Activated CD8-positive, alpha-beta T cell treated with anti-CD3 and anti-CD28 coated beads for 36 hours (primary cell): ENCODE measurements at regions not wholly inside any gene's neighbourhood (a gene's known extent, or its start where the extent isn't known, plus 50 kb on each side); places are given as distances from the start of the nearest gene placed in this dataset.

Experiments
- ATAC-seq: fragments of 200-7000 bp; cut with Tn5 transposase; one replicate; pipeline ENCODE4 v1.10.0; 2021; ENCODE audit warnings: mild to moderate bottlenecking, moderate library complexity
- CTCF ChIA-PET: fragments of 350-600 bp; sonication (Branson Sonifier 250); formaldehyde crosslinking; loops from one replicate; lab custom pipeline; 2021; ENCODE audit warnings: antibody characterized with exemption; lab: Charles Lee
- POLR2A ChIA-PET: fragments of 350-600 bp; sonication (Branson Sonifier 250); formaldehyde crosslinking; loops from one replicate; lab custom pipeline; 2021; ENCODE audit warnings: antibody characterized with exemption; lab: Charles Lee
- DNase-seq: peaks from one replicate; pipeline ENCODE4 v3.0.0-alpha.2; 2020
- H3K27ac Mint-ChIP-seq: one replicate; pipeline ENCODE4 v1.8.0; 2021; ENCODE audit warnings: mild to moderate bottlenecking, mixed read lengths
- H3K27me3 Mint-ChIP-seq: one replicate; pipeline ENCODE4 v1.8.0; 2021; ENCODE audit warnings: mixed read lengths
- H3K36me3 Mint-ChIP-seq: one replicate; pipeline ENCODE4 v1.8.0; 2021; ENCODE audit warnings: low read depth, mixed read lengths
- H3K4me1 Mint-ChIP-seq: one replicate; pipeline ENCODE4 v1.8.0; 2021; ENCODE audit warnings: low read depth, mixed read lengths
- H3K4me3 Mint-ChIP-seq: one replicate; pipeline ENCODE4 v1.8.0; 2021; ENCODE audit warnings: mild to moderate bottlenecking, moderate library complexity, mixed read lengths
- H3K9me3 Mint-ChIP-seq: one replicate; pipeline ENCODE4 v1.8.0; 2021; ENCODE audit warnings: mixed read lengths
- CTCF ChIP-seq: fragments of 200-600 bp; IDR thresholded peaks from one replicate; pipeline ENCODE4 v1.8.0; 2022; ENCODE audit warnings: antibody characterized with exemption, mild to moderate bottlenecking
- intact Hi-C: fragments of 100-400 bp; cut with micrococcal nuclease; formaldehyde crosslinking; loops from one replicate; pipeline ENCODE4 v1.10.0; 2022

DNA sequence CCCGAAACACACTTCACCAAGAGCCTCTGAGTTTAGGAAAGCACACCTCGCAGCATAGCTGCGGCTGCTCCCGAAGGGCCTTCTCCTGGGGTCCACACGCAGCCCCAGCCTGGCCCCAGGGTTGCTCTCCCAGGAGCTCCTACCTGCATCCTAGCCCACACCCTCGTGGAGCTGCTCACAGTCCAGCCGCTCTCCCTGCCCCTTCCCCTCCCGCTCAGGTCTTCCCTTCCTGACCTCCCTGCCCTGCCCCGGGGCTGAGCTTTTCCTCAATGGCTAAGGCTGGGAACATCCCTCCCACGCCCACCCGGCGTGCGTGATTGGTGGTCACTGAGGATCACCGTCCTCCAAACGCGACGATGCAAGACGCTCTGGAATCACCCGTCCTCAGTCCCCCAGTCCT lies 205.8 kb downstream of the FNDC1 start:
- H3K36me3 Mint-ChIP-seq, result no peaks in the 10 kb centered on the region
- no peak for TF ChIP-seq CTCF
- CTCF ChIA-PET, result interaction anchor here (0.8 kb wide), 1 partner anchor 201 kb away, joined by 3 read pairs; no protein-coding TSS in a partner anchor
- intact Hi-C loops, result no loop called here
- peaks cover 3% of the 10 kb centered on the region for H3K27me3 Mint-ChIP-seq
- no peak overlapping the region for H3K4me3 Mint-ChIP-seq
- no peaks in the 10 kb centered on the region for H3K4me1 Mint-ChIP-seq
- H3K9me3 Mint-ChIP-seq, result peaks cover 6% of the 10 kb centered on the region
- POLR2A ChIA-PET, result no interaction called here
- ATAC-seq, result no peak
- DNase-seq, result no peak
- no peak overlapping the region for H3K27ac Mint-ChIP-seq

GRCh38 chr6:159373670-159374069 lies 204.5 kb downstream of the FNDC1 start:
- ChIA-PET CTCF (no interaction called here), POLR2A (no interaction called here)
- H3K4me3 Mint-ChIP-seq, result no peak overlapping the region
- no peak for TF ChIP-seq CTCF
- no peak for ATAC-seq
- DNase-seq, result no peak
- H3K27ac Mint-ChIP-seq, result no peak overlapping the region
- H3K36me3 Mint-ChIP-seq, result no peaks in the 10 kb centered on the region
- peaks cover 8% of the 10 kb centered on the region for H3K9me3 Mint-ChIP-seq
- H3K4me1 Mint-ChIP-seq, result no peaks in the 10 kb centered on the region
- intact Hi-C loops, result no loop called here
- H3K27me3 Mint-ChIP-seq, result peaks cover 3% of the 10 kb centered on the region

DNA sequence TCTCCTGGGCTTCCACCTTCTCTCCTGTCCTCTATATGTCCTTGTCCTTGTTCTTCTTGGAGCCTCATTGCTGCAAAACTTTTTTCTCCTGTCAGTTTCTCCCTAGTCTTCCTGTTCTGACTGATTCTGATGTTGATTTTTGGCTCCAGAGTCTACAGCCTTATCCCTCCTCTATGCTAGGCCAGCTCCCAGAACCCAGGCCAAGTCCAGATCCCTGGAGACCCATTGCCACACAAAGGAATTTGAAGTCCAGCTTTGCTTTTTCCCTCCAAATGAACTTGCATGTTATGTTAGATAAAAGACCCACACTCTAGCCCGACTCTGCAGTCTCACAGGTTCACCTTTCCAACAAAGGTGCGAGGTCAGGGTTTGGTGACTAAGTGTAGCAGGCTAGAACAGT lies 203.1 kb downstream of the FNDC1 start:
- ATAC-seq, result no peak

DNA sequence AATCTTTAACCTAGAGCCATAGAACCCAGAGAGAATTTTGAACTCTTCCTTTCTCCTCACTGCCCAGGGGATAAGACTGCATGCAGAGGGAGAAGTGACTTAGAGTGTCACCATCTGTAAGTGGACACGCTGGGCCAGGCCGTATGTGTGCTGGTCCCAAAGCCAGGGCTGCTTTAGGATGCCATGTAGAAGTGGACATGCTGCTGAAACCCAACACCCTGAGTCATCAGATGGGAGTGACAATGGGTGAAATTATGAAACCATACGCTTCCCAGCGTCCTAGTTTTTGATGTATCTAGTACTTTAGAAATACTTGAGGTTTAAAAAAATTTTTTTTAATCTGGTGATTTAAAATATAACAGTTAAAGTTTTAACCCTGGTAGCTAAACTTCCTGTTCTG lies 191.1 kb downstream of the FNDC1 start:
- Mint-ChIP-seq H3K27me3 (peaks cover 10% of the 10 kb centered on the region), H3K4me1 (no peaks in the 10 kb centered on the region), H3K36me3 (no peaks in the 10 kb centered on the region), H3K9me3 (no peaks in the 10 kb centered on the region), H3K27ac (no peak overlapping the region), H3K4me3 (no peak overlapping the region)
- ChIA-PET POLR2A (no interaction called here), CTCF (no interaction called here)
- no peak for TF ChIP-seq CTCF
- intact Hi-C loops, result no loop called here
- no peak for ATAC-seq
- DNase-seq, result no peak

More for the DNA sequence above, 203.1 kb downstream of the FNDC1 start:
- no peak for DNase-seq
- ChIA-PET POLR2A (no interaction called here), CTCF (no interaction called here)
- Mint-ChIP-seq H3K9me3 (peaks cover 11% of the 10 kb centered on the region), H3K4me1 (no peaks in the 10 kb centered on the region), H3K36me3 (no peaks in the 10 kb centered on the region), H3K27ac (no peak overlapping the region), H3K27me3 (peaks cover 3% of the 10 kb centered on the region), H3K4me3 (no peak overlapping the region)
- TF ChIP-seq CTCF, result no peak
- intact Hi-C loops, result no loop called here

GRCh38 chr6:159359581-159360297 lies 190.5 kb downstream of the FNDC1 start:
- H3K4me3 Mint-ChIP-seq, result no peak overlapping the region
- CTCF ChIA-PET, result no interaction called here
- H3K4me1 Mint-ChIP-seq, result no peaks in the 10 kb centered on the region
- H3K27me3 Mint-ChIP-seq, result peaks cover 9% of the 10 kb centered on the region
- POLR2A ChIA-PET, result no interaction called here
- intact Hi-C loops, result no loop called here
- no peaks in the 10 kb centered on the region for H3K9me3 Mint-ChIP-seq
- DNase-seq (no peak), ATAC-seq (no peak)
- H3K36me3 Mint-ChIP-seq, result no peaks in the 10 kb centered on the region
- TF ChIP-seq CTCF, result no peak
- H3K27ac Mint-ChIP-seq, result no peak overlapping the region
